ENCODE measurements at regions not wholly inside any gene's neighbourhood (a gene's known extent, or its start where the extent isn't known, plus 50 kb on each side); places are given as distances from the start of the nearest gene placed in this dataset.

DNA sequence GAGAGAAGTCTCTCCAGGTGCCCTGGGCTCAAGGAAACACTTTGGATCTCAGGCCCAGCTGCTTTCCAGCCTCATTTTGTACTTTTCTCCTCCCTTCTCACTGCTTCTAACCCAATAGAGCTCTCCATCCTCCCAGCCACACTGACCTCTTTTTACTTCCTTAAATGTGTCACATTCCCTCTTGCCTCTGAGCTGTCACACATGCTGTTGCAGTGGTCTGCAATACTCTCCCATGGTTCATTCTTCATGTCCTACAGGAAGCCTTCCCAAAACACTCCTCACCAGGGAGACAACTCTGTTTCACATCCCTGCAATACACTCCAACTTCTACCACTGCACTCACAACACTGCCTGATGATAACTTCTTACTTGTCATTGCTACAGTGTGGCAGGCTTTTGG is 242.1 kb upstream of the DYNLRB2 start:
- POLR2A ChIA-PET: interaction anchor here (0.6 kb wide), 1 partner anchor 19 kb away, joined by 3 read pairs; no protein-coding TSS in a partner anchor
- no peaks in the 10 kb centered on the region for H3K27me3 ChIP-seq (ENCODE audit: control insufficient read depth, insufficient read depth, low read length)
- no peak for DNase-seq (ENCODE audit: low read depth)
- H3K36me3 ChIP-seq (ENCODE audit: control insufficient read depth, insufficient read depth, low read length): no peaks in the 10 kb centered on the region
- no peak for TF ChIP-seq CTCF (IDR thresholded peaks at IDR 0.05; ENCODE audit: insufficient read depth, low read depth, low read length)
- no peak overlapping the region for H3K4me3 ChIP-seq (ENCODE audit: low read depth, low read length)
- CTCF ChIA-PET: interaction anchor here (0.7 to 0.9 kb wide), 3 partner anchors 10 to 144 kb away, joined by 3 read pairs; no protein-coding TSS in a partner anchor

GRCh38 chr16:80296034-80296433 is 244.8 kb upstream of the DYNLRB2 start:
- ChIA-PET POLR2A (no interaction called here), CTCF (interaction anchor here (0.8 kb wide), 1 partner anchor 12 kb away, joined by 3 read pairs; no protein-coding TSS in a partner anchor)
- Histone ChIP-seq H3K4me3 (ENCODE audit: low read depth, low read length) (no peak overlapping the region), H3K36me3 (ENCODE audit: control insufficient read depth, insufficient read depth, low read length) (no peaks in the 10 kb centered on the region), H3K27me3 (ENCODE audit: control insufficient read depth, insufficient read depth, low read length) (no peaks in the 10 kb centered on the region)
- no peak for TF ChIP-seq CTCF (IDR thresholded peaks at IDR 0.05; ENCODE audit: insufficient read depth, low read depth, low read length)
- DNase-seq (ENCODE audit: low read depth): no peak

DNA sequence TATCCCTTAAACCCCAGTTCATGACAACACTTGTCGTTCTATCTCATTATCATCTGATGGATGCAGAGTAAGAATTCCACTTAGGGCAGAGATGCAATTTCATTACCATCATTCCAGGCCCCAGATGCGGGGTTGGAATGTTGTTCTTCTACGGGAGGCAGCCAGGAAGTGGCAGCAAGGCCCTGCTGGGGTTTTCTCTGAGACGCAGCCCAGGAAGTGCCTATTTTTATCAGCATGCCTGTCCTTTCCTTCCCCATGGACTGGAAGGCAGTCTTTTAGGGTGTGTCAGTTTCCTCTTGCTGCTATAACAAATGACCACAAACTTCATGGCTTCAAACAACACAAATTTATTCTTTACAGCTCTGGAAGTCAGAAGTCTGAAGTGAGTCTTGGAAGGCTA is 246.6 kb upstream of the DYNLRB2 start:
- TF ChIP-seq CTCF (IDR thresholded peaks at IDR 0.05; ENCODE audit: insufficient read depth, low read depth, low read length): no peak
- Histone ChIP-seq H3K27me3 (ENCODE audit: control insufficient read depth, insufficient read depth, low read length) (no peaks in the 10 kb centered on the region), H3K36me3 (ENCODE audit: control insufficient read depth, insufficient read depth, low read length) (no peaks in the 10 kb centered on the region), H3K4me3 (ENCODE audit: low read depth, low read length) (no peak overlapping the region)
- ChIA-PET CTCF (interaction anchor here (0.6 kb wide), 1 partner anchor 20 kb away, joined by 4 read pairs; no protein-coding TSS in a partner anchor), POLR2A (no interaction called here)
- no peak for DNase-seq (ENCODE audit: low read depth)

- DNase-seq (ENCODE audit: low read depth): no peak
- POLR2A ChIA-PET: no interaction called here
Measured at GRCh38 chr16:80288616-80289015, 252.2 kb upstream of the DYNLRB2 start.

DNA sequence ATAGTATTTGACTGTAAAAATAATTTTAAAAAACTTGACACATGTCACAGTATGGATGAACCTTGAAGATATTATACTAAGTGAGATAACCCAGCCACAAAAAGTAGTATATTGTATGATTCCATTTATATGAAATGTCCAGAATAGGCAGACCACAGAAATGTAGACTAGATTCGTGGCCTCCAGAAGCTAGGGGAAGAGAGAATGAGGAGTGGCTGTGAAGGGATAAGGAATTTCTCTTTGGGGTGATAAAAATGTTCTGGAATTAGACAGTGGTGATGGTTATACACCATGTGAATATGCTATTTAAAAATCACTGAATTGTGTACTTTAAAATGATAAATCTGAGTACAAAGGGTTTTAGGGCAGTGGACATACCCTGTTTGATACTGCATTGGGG is 253.1 kb upstream of the DYNLRB2 start:
- TF ChIP-seq CTCF (IDR thresholded peaks at IDR 0.05; ENCODE audit: insufficient read depth, low read depth, low read length): no peak
- CTCF ChIA-PET: no interaction called here
- POLR2A ChIA-PET: no interaction called here
- no peaks in the 10 kb centered on the region for H3K27me3 ChIP-seq (ENCODE audit: control insufficient read depth, insufficient read depth, low read length)
- H3K4me3 ChIP-seq (ENCODE audit: low read depth, low read length): no peak overlapping the region
- no peak for DNase-seq (ENCODE audit: low read depth)
- H3K36me3 ChIP-seq (ENCODE audit: control insufficient read depth, insufficient read depth, low read length): no peaks in the 10 kb centered on the region

More at GRCh38 chr16:80288616-80289015, 252.2 kb upstream of the DYNLRB2 start:
- CTCF ChIA-PET: interaction anchor here (0.8 kb wide), 1 partner anchor 10 kb away, joined by 3 read pairs; no protein-coding TSS in a partner anchor
- Histone ChIP-seq H3K36me3 (ENCODE audit: control insufficient read depth, insufficient read depth, low read length) (no peaks in the 10 kb centered on the region), H3K4me3 (ENCODE audit: low read depth, low read length) (no peak overlapping the region), H3K27me3 (ENCODE audit: control insufficient read depth, insufficient read depth, low read length) (no peaks in the 10 kb centered on the region)
- no peak for TF ChIP-seq CTCF (IDR thresholded peaks at IDR 0.05; ENCODE audit: insufficient read depth, low read depth, low read length)

Data from BJ (cell line).